Lower leg skin (tissue), 4 donors: ENCODE measurements at regions not wholly inside any gene's neighbourhood (a gene's known extent, or its start where the extent isn't known, plus 50 kb on each side); places are given as distances from the start of the nearest gene placed in this dataset.

Experiments used
- DNase-seq, 2 donors: peaks; one replicate each; pipeline ENCODE4 v3.0.0-alpha.2; 2019; ENCODE audit warnings: low spot score in 2 of 2
- H3K4me3 ChIP-seq: fragments of 200-600 bp; sonication (generic); 2 replicates; pipeline ENCODE4 v1.5.1; 2017; ENCODE audit warnings: mild to moderate bottlenecking, low read depth; ENCODE audit not compliant: poor library complexity, severe bottlenecking
- POLR2A ChIP-seq, 2 donors: fragments of 450-650 bp; IDR thresholded peaks; one replicate each; pipeline ENCODE4 v1.6.1; 2016 to 2017; ENCODE audit warnings: antibody characterized with exemption in 2 of 2, mild to moderate bottlenecking in 1 of 2, moderate library complexity in 1 of 2
- WGBS, 2 donors: methylation state at CpG; one replicate each; pipeline ENCODE4 v1.1.5; 2018; 5-methylcytosine and 5-hydroxymethylcytosine counted together
- intact Hi-C: fragments of 100-400 bp; cut with DNase I; formaldehyde crosslinking; loops from one replicate; pipeline ENCODE4 v1.15.0; 2023; ENCODE audit warnings: low total_unique reads
- TF ChIP-seq, protein P1 (sequence below), 3 donors: fragments of 450-650 bp; IDR thresholded peaks; one replicate each; pipeline ENCODE4 v1.5.1; 2016; ENCODE audit warnings: antibody characterized with exemption in 3 of 3, mild to moderate bottlenecking in 3 of 3, moderate library complexity in 2 of 3

- peak in 1 of 2 donors; percentile 26 for DNase-seq
- TF ChIP-seq, protein P1, sequence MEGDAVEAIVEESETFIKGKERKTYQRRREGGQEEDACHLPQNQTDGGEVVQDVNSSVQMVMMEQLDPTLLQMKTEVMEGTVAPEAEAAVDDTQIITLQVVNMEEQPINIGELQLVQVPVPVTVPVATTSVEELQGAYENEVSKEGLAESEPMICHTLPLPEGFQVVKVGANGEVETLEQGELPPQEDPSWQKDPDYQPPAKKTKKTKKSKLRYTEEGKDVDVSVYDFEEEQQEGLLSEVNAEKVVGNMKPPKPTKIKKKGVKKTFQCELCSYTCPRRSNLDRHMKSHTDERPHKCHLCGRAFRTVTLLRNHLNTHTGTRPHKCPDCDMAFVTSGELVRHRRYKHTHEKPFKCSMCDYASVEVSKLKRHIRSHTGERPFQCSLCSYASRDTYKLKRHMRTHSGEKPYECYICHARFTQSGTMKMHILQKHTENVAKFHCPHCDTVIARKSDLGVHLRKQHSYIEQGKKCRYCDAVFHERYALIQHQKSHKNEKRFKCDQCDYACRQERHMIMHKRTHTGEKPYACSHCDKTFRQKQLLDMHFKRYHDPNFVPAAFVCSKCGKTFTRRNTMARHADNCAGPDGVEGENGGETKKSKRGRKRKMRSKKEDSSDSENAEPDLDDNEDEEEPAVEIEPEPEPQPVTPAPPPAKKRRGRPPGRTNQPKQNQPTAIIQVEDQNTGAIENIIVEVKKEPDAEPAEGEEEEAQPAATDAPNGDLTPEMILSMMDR (IDR thresholded peaks at IDR 0.05): no peak
- TF ChIP-seq POLR2A (IDR thresholded peaks at IDR 0.05): no peak
- 96 to 100% methylated on average over 3 of the region's 3 CpGs for WGBS, 2 donors
- H3K4me3 ChIP-seq: no peak overlapping the region
- intact Hi-C loops: no loop called here
Measured at GRCh38 chr14:75375983-75376382, 51.8 kb upstream of the JDP2 start.
